ENCODE measurements at regions not wholly inside any gene's neighbourhood (a gene's known extent, or its start where the extent isn't known, plus 50 kb on each side); places are given as distances from the start of the nearest gene placed in this dataset.

DNA sequence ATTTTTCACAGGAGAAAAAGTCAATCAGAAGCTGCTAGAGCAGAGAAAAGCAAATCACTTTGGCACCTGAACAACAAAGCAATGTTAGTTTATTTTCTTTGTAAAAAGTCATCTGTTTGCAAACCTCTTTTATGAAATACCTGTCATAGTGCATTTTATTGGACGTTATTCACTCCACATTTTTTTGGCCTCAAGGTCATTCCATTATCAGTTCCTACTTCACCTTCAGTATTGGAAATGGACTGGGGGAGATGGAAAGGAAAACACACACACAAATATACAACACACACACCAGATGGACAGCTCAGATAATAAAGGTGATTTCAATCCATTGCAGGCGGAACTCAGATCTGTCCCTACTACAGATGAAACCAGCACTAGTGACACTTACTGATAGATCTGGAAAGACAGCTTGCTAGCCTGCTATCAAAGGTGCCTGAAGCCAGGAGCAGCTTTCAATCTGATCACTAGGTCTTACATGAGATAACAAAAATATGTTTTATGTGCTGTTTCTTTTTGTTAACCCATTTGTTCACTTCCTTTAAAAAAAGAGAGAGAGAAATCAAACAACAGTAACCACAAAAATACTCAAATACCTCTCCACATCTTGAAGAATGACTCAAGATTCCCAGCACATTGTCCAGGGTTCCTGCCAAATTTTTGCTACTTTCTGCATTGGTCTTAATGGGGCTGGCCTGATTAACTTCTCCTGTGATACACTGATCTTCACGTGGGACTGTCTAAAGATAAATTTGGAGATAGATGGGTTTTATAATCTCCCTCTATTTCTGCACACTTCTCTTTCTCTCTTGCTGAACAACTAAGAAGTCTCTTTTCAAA, 844.3 kb upstream of the TENM4 start:
- no peak for FAIRE-seq
- TF ChIP-seq SMC3 (IDR thresholded peaks at IDR 0.05) (no peak), NFE2L2 (conservative IDR thresholded peaks at IDR 0.05; ENCODE audit: low read length) (no peak), TFCP2L1 (CRISPR knock-in tag; IDR thresholded peaks at IDR 0.05) (no peak), KDM1A (IDR thresholded peaks at IDR 0.05; ENCODE audit: low read depth) (no peak), HDAC2 (IDR thresholded peaks at IDR 0.05) (no peak), CBX2 (IDR thresholded peaks at IDR 0.05; ENCODE audit: borderline replicate concordance, low read depth) (no peak), EHF (CRISPR knock-in tag; IDR thresholded peaks at IDR 0.05) (no peak), FOXS1 (CRISPR knock-in tag; IDR thresholded peaks at IDR 0.05) (no peak), JUNB (IDR thresholded peaks at IDR 0.05) (no peak), ESRRA (IDR thresholded peaks at IDR 0.05; ENCODE audit: borderline replicate concordance, low read length) (no peak), TP53 (CRISPR knock-in tag; IDR thresholded peaks at IDR 0.05) (no peak), ZSCAN20 (CRISPR knock-in tag; IDR thresholded peaks at IDR 0.05) (no peak), EP300 (IDR thresholded peaks at IDR 0.05) (no peak), E2F6 (IDR thresholded peaks at IDR 0.05; ENCODE audit: borderline replicate concordance, low read depth) (no peak), CHD2 (IDR thresholded peaks at IDR 0.05; ENCODE audit: low read length, partially characterized antibody) (no peak), POLR2AphosphoS2 (conservative IDR thresholded peaks at IDR 0.05; ENCODE audit: low read length) (no peak)
- TF ChIP-seq, protein P1, sequence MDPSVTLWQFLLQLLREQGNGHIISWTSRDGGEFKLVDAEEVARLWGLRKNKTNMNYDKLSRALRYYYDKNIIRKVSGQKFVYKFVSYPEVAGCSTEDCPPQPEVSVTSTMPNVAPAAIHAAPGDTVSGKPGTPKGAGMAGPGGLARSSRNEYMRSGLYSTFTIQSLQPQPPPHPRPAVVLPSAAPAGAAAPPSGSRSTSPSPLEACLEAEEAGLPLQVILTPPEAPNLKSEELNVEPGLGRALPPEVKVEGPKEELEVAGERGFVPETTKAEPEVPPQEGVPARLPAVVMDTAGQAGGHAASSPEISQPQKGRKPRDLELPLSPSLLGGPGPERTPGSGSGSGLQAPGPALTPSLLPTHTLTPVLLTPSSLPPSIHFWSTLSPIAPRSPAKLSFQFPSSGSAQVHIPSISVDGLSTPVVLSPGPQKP (IDR thresholded peaks at IDR 0.05; ENCODE audit: low read depth, low read length), result no peak
- TF ChIP-seq, protein P2, sequence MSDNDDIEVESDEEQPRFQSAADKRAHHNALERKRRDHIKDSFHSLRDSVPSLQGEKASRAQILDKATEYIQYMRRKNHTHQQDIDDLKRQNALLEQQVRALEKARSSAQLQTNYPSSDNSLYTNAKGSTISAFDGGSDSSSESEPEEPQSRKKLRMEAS (IDR thresholded peaks at IDR 0.05), result no peak
- TF ChIP-seq, protein P3, sequence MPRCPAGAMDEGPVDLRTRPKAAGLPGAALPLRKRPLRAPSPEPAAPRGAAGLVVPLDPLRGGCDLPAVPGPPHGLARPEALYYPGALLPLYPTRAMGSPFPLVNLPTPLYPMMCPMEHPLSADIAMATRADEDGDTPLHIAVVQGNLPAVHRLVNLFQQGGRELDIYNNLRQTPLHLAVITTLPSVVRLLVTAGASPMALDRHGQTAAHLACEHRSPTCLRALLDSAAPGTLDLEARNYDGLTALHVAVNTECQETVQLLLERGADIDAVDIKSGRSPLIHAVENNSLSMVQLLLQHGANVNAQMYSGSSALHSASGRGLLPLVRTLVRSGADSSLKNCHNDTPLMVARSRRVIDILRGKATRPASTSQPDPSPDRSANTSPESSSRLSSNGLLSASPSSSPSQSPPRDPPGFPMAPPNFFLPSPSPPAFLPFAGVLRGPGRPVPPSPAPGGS (IDR thresholded peaks at IDR 0.05), result no peak
- Histone ChIP-seq H3K4me3 (no peak overlapping the region), H3K4me1 (no peaks in the 10 kb centered on the region), H3K4me2 (no peak overlapping the region), H3K27ac (no peak overlapping the region), H3K9me3 (no peaks in the 10 kb centered on the region)
- no peak for DNase-seq (ENCODE audit: low read depth in 1 of 2, low spot score in 1 of 2)
- POLR2A ChIA-PET, result no interaction called here
- no peak for ATAC-seq
- CTCF ChIA-PET, result no interaction called here
- WGBS (ENCODE audit: missing lambda C conversion rate), result 5% methylated on average over 3 of the region's 3 CpGs

DNA sequence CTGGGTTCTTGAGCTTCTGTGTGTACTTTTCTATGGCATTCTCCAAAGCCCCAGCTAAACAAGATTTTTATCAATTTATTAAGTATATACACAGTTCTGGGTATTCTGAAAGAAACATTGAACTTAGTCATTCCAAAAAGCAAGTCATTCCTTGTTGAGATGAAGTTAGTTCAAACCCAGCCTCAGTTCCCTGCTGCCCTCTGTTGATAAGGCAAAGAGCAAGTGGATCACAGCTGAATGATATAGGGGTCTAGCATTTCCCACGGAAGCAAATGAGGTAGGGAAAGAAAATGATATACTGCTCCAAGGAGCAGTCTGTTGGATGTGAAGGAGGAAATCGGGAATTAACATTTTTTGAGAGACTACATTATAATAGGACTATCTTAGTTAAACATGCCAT, 841.8 kb upstream of the TENM4 start:
- Histone ChIP-seq H3K4me2 (no peak overlapping the region), H3K9me3 (no peaks in the 10 kb centered on the region; the same call in 2 of the 3 replicates), H3K4me1 (no peaks in the 10 kb centered on the region), H3K27ac (no peak overlapping the region), H3K4me3 (no peak overlapping the region)
- WGBS (ENCODE audit: missing lambda C conversion rate), result 0% methylated on average over 2 of the region's 2 CpGs
- POLR2A ChIA-PET, result no interaction called here
- no peak for TF ChIP-seq RAD21 (conservative IDR thresholded peaks at IDR 0.05 in 1 of 2, IDR thresholded peaks at IDR 0.05 in 1 of 2)
- TF ChIP-seq, protein P4, sequence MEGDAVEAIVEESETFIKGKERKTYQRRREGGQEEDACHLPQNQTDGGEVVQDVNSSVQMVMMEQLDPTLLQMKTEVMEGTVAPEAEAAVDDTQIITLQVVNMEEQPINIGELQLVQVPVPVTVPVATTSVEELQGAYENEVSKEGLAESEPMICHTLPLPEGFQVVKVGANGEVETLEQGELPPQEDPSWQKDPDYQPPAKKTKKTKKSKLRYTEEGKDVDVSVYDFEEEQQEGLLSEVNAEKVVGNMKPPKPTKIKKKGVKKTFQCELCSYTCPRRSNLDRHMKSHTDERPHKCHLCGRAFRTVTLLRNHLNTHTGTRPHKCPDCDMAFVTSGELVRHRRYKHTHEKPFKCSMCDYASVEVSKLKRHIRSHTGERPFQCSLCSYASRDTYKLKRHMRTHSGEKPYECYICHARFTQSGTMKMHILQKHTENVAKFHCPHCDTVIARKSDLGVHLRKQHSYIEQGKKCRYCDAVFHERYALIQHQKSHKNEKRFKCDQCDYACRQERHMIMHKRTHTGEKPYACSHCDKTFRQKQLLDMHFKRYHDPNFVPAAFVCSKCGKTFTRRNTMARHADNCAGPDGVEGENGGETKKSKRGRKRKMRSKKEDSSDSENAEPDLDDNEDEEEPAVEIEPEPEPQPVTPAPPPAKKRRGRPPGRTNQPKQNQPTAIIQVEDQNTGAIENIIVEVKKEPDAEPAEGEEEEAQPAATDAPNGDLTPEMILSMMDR (IDR thresholded peaks at IDR 0.05), result no peak
- TF ChIP-seq EHMT2 (IDR thresholded peaks at IDR 0.05; ENCODE audit: low read depth), result no peak
- CTCF ChIA-PET, result no interaction called here
- DNase-seq (ENCODE audit: low read depth in 1 of 2, low spot score in 1 of 2), result no peak
- no peak for ATAC-seq
- FAIRE-seq, result no peak
